MM.1S (cell line): ENCODE measurements at regions not wholly inside any gene's neighbourhood (a gene's known extent, or its start where the extent isn't known, plus 50 kb on each side); places are given as distances from the start of the nearest gene placed in this dataset.

Experiments used
- DNase-seq: peaks from one replicate; pipeline ENCODE4 v3.0.0-alpha.2; 2015
- H2AFZ ChIP-seq: fragments of 300-600 bp; sonication (generic); 2 replicates; pipeline ENCODE4 v1.6.0; 2016; ENCODE audit warnings: antibody characterized with exemption, low read length
- H3F3A ChIP-seq: fragments of 300-600 bp; sonication (generic); 2 replicates; pipeline ENCODE4 v1.6.1; 2016; ENCODE audit warnings: mild to moderate bottlenecking, antibody characterized with exemption, low read length, moderate library complexity, mixed read lengths; ENCODE audit not compliant: insufficient read depth
- H3K27ac ChIP-seq: fragments of 300-600 bp; sonication (generic); 2 replicates; pipeline ENCODE4 v1.5.1; 2016; ENCODE audit warnings: mild to moderate bottlenecking, low read length
- H3K27me3 ChIP-seq: fragments of 300-600 bp; sonication (generic); replicated peaks from 2 replicates; pipeline ENCODE4 v1.6.0; 2016; ENCODE audit warnings: low read length; ENCODE audit not compliant: insufficient read depth
- H3K36me3 ChIP-seq: fragments of 300-600 bp; sonication (generic); replicated peaks from 2 replicates; pipeline ENCODE4 v1.6.1; 2016; ENCODE audit warnings: mild to moderate bottlenecking, low read length, mixed read lengths; ENCODE audit not compliant: insufficient read depth
- H3K4me1 ChIP-seq: fragments of 300-600 bp; sonication (generic); 2 replicates; pipeline ENCODE4 v1.6.1; 2016; ENCODE audit warnings: low read length, mixed read lengths
- H3K4me2 ChIP-seq: fragments of 300-600 bp; sonication (generic); 2 replicates; pipeline ENCODE4 v1.6.0; 2016; ENCODE audit warnings: low read depth, low read length
- H3K4me3 ChIP-seq: fragments of 300-600 bp; sonication (generic); 2 replicates; pipeline ENCODE4 v1.5.1; 2016; ENCODE audit warnings: low read length, mixed read lengths
- H3K79me2 ChIP-seq: fragments of 300-600 bp; sonication (generic); 2 replicates; pipeline ENCODE4 v1.6.1; 2016; ENCODE audit warnings: mixed run types, low read length, mixed read lengths
- H3K9ac ChIP-seq: fragments of 300-600 bp; sonication (generic); 2 replicates; pipeline ENCODE4 v1.6.1; 2016; ENCODE audit warnings: low read length, mixed read lengths
- H3K9me2 ChIP-seq: fragments of 300-600 bp; sonication (generic); replicated peaks from 2 replicates; pipeline ENCODE4 v1.6.1; 2016; ENCODE audit warnings: mild to moderate bottlenecking, low read length, mixed read lengths; ENCODE audit not compliant: insufficient read depth
- H3K9me3 ChIP-seq: fragments of 300-600 bp; sonication (generic); replicated peaks from 2 replicates; pipeline ENCODE4 v1.6.1; 2016; ENCODE audit warnings: mild to moderate bottlenecking, low read length, mixed read lengths; ENCODE audit not compliant: insufficient read depth
- H4K20me1 ChIP-seq: fragments of 300-600 bp; sonication (generic); 2 replicates; pipeline ENCODE4 v1.6.1; 2016; ENCODE audit warnings: mild to moderate bottlenecking, low read length, moderate library complexity, mixed read lengths; ENCODE audit not compliant: insufficient read depth
- EZH2 ChIP-seq: fragments of 300-600 bp; sonication (generic); optimal IDR thresholded peaks from 2 replicates; pipeline ENCODE3; 2017; ENCODE audit warnings: low read depth, mild to moderate bottlenecking, antibody characterized with exemption, low read length, mixed read lengths
- EZH2phosphoT487 ChIP-seq: fragments of 300-600 bp; sonication (generic); IDR thresholded peaks from 2 replicates; pipeline ENCODE4 v1.6.1; 2018; ENCODE audit warnings: antibody characterized with exemption, low read length
- TF ChIP-seq, protein P1 (sequence below): fragments of 300-600 bp; sonication (generic); IDR thresholded peaks from 2 replicates; pipeline ENCODE4 v1.5.1; 2016; ENCODE audit warnings: antibody characterized with exemption, low read length, mixed read lengths

DNA sequence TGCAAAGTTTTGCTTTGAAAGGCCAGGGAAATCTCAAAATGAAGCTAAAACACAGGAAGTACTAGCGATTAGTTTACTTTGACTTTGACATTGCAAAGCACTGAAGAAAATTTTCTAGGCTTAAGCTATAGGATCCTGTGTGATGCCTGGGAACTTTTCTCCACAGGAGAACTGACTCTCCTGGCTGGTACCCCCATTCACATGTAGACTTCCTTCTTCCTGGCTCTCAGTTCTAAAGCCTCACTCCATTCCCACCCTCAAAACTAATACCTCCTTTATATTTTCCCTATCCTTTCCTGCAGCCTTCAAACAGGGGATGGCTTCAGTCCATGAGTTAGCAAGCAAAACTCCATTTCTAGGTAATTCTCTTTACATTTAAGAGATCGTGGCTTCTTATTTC, 189.5 kb downstream of the SLITRK1 start:
- H3K27ac ChIP-seq = no peak overlapping the region
- H3K9ac ChIP-seq = no peak overlapping the region
- H3K9me2 ChIP-seq = no peaks in the 10 kb centered on the region
- no peak overlapping the region for H2AFZ ChIP-seq
- H3F3A ChIP-seq = no peaks in the 10 kb centered on the region
- no peaks in the 10 kb centered on the region for H3K36me3 ChIP-seq
- H3K4me1 ChIP-seq = no peaks in the 10 kb centered on the region
- H3K9me3 ChIP-seq = no peaks in the 10 kb centered on the region
- TF ChIP-seq EZH2 (no peak), EZH2phosphoT487 (no peak)
- TF ChIP-seq, protein P1, sequence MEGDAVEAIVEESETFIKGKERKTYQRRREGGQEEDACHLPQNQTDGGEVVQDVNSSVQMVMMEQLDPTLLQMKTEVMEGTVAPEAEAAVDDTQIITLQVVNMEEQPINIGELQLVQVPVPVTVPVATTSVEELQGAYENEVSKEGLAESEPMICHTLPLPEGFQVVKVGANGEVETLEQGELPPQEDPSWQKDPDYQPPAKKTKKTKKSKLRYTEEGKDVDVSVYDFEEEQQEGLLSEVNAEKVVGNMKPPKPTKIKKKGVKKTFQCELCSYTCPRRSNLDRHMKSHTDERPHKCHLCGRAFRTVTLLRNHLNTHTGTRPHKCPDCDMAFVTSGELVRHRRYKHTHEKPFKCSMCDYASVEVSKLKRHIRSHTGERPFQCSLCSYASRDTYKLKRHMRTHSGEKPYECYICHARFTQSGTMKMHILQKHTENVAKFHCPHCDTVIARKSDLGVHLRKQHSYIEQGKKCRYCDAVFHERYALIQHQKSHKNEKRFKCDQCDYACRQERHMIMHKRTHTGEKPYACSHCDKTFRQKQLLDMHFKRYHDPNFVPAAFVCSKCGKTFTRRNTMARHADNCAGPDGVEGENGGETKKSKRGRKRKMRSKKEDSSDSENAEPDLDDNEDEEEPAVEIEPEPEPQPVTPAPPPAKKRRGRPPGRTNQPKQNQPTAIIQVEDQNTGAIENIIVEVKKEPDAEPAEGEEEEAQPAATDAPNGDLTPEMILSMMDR = no peak
- no peaks in the 10 kb centered on the region for H3K79me2 ChIP-seq
- H4K20me1 ChIP-seq = no peaks in the 10 kb centered on the region
- no peak overlapping the region for H3K4me3 ChIP-seq
- no peak overlapping the region for H3K4me2 ChIP-seq
- DNase-seq = no peak
- H3K27me3 ChIP-seq = no peaks in the 10 kb centered on the region

DNA sequence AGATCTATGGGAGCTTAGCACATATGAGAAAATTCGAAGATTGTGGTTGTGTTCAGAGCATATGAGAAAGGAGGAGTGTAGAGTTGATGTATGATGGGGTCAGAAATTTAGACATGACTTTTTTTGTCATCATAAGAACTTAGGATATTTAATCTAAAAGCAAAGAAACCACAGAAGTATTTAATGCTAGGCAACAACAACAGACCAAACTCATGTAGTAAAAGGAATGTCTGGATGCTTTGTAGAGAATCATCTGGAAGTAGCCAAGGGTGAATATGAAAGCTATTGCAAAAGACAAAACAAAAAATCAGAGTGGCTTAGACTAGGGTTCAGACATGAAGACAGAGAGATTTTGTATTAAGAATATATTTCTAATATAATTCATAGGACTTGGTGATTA, 190.3 kb downstream of the SLITRK1 start:
- Histone ChIP-seq H3K27ac (no peak overlapping the region), H2AFZ (no peak overlapping the region), H3K9me3 (no peaks in the 10 kb centered on the region), H3F3A (no peaks in the 10 kb centered on the region), H3K9ac (no peak overlapping the region), H3K4me1 (no peaks in the 10 kb centered on the region), H3K36me3 (no peaks in the 10 kb centered on the region), H3K4me3 (no peak overlapping the region), H3K27me3 (no peaks in the 10 kb centered on the region), H3K79me2 (no peaks in the 10 kb centered on the region), H4K20me1 (no peaks in the 10 kb centered on the region), H3K9me2 (no peaks in the 10 kb centered on the region), H3K4me2 (no peak overlapping the region)
- no peak for DNase-seq
- TF ChIP-seq EZH2phosphoT487 (no peak), EZH2 (no peak)
- TF ChIP-seq, protein P1 = no peak

DNA sequence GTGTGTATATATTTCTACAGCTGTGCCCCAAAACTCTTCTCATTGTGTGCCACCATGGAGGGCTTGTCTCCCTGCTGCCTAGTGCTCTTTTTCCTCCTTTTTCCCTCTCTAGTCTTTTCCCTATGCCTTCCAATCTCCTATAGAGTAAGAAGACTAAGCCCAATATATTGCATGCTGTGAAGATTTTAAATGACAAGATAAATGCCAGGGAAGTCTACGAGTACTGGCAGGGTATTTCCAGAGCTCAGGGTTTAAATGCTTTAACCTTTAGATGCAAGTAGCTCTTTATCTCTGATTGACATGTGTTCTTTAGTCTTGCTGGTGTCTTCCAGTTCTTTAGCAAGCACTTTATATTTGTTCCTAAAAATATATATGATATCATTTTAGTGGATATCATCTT, 200.7 kb downstream of the SLITRK1 start:
- Histone ChIP-seq H3K9me2 (no peaks in the 10 kb centered on the region), H3K4me3 (no peak overlapping the region), H2AFZ (no peak overlapping the region), H3K79me2 (no peaks in the 10 kb centered on the region), H3K9me3 (no peaks in the 10 kb centered on the region; the same call in 1 of the 2 replicates), H3K27ac (no peak overlapping the region), H3K27me3 (no peaks in the 10 kb centered on the region), H3K9ac (no peak overlapping the region), H3K36me3 (no peaks in the 10 kb centered on the region), H3F3A (no peaks in the 10 kb centered on the region), H3K4me2 (no peak overlapping the region), H3K4me1 (no peaks in the 10 kb centered on the region), H4K20me1 (no peaks in the 10 kb centered on the region)
- no peak for DNase-seq
- no peak for TF ChIP-seq EZH2
- TF ChIP-seq EZH2phosphoT487 = no peak
- TF ChIP-seq, protein P1 = no peak
